Neural cell (in vitro differentiated cells): ENCODE measurements at regions not wholly inside any gene's neighbourhood (a gene's known extent, or its start where the extent isn't known, plus 50 kb on each side); places are given as distances from the start of the nearest gene placed in this dataset.

Source experiments
- CTCF ChIP-seq: fragments of 450-650 bp; IDR thresholded peaks from 2 replicates; pipeline ENCODE4 v1.5.1; 2014; ENCODE audit warnings: antibody characterized with exemption, mild to moderate bottlenecking, moderate library complexity; ENCODE audit not compliant: poor library complexity, severe bottlenecking
- EP300 ChIP-seq: fragments of 450-650 bp; conservative IDR thresholded peaks from 2 replicates; pipeline ENCODE4 v1.6.1; 2014; ENCODE audit warnings: antibody characterized with exemption, mild to moderate bottlenecking, moderate library complexity; ENCODE audit not compliant: poor library complexity, severe bottlenecking
- EZH2 ChIP-seq: fragments of 200-600, 300-800 bp; shearing (Covaris generic), sonication (generic); IDR thresholded peaks from 2 replicates; pipeline ENCODE4 v1.6.1; 2014; ENCODE audit warnings: antibody characterized with exemption, low read length, borderline replicate concordance, mild to moderate bottlenecking; ENCODE audit not compliant: insufficient read depth, poor library complexity, severe bottlenecking
- MXI1 ChIP-seq: fragments of 450-650 bp; conservative IDR thresholded peaks from 2 replicates; pipeline ENCODE4 v1.6.1; 2014; ENCODE audit warnings: antibody characterized with exemption, mild to moderate bottlenecking; ENCODE audit not compliant: poor library complexity, severe bottlenecking
- POLR2AphosphoS5 ChIP-seq: IDR thresholded peaks from 2 replicates; pipeline ENCODE4 v1.6.1; 2012
- RAD21 ChIP-seq: fragments of 450-650 bp; conservative IDR thresholded peaks from 2 replicates; pipeline ENCODE4 v1.6.1; 2014; ENCODE audit warnings: antibody characterized with exemption, mild to moderate bottlenecking, moderate library complexity
- REST ChIP-seq: IDR thresholded peaks from 2 replicates; pipeline ENCODE4 v1.6.1; 2012; ENCODE audit warnings: borderline replicate concordance
- SMC3 ChIP-seq: fragments of 450-650 bp; conservative IDR thresholded peaks from 2 replicates; pipeline ENCODE4 v1.6.1; 2014; ENCODE audit warnings: antibody characterized with exemption, mild to moderate bottlenecking, moderate library complexity; ENCODE audit not compliant: poor library complexity
- TAF1 ChIP-seq: IDR thresholded peaks from 2 replicates; pipeline ENCODE4 v1.6.1; 2012; ENCODE audit warnings: low read depth

- TF ChIP-seq CTCF (no peak), RAD21 (no peak), TAF1 (no peak), EZH2 (no peak), MXI1 (no peak), SMC3 (no peak), EP300 (no peak), POLR2AphosphoS5 (no peak), REST (no peak)
Observed at GRCh38 chr1:102219463-102219862, 222.7 kb upstream of the OLFM3 start.
